ENCODE measurements at regions not wholly inside any gene's neighbourhood (a gene's known extent, or its start where the extent isn't known, plus 50 kb on each side); places are given as distances from the start of the nearest gene placed in this dataset.
A peak's percentile ranks its signal among the peaks of the same experiment; 100 is the strongest.

DNA sequence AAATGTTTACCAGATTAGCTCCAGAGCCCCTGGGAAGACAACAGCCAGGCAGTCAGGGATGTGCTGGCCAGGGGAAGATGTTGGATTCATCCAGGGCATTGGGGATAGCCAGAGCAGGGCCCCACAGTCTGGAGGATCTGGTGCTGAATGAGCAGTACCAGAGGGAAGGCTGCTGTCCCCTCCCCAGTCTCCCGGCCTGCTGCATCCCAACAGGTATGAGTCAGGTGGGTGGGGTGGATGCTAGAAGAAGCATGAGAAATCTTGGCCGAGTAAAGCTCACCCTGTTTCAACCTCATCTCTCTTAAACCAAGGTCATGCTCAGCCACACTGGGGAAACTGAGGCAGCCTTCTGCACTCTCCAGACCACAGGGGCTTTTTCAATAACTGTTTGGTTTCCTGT is 71.9 kb upstream of the SEC14L1 start:
- no peaks in the 10 kb centered on the region for H3K9me3 ChIP-seq (ENCODE audit: low read depth, low read length)
- no peak for TF ChIP-seq EZH2 (IDR thresholded peaks at IDR 0.05)
- H3K9ac ChIP-seq (ENCODE audit: insufficient read length) = no peak overlapping the region
- DNase-seq (ENCODE audit: low read depth, low spot score) = no peak
- H3K4me3 ChIP-seq = no peak overlapping the region
- H3K27ac ChIP-seq = no peak overlapping the region
- no peaks in the 10 kb centered on the region for H3K36me3 ChIP-seq (ENCODE audit: insufficient read depth, low read length)

DNA sequence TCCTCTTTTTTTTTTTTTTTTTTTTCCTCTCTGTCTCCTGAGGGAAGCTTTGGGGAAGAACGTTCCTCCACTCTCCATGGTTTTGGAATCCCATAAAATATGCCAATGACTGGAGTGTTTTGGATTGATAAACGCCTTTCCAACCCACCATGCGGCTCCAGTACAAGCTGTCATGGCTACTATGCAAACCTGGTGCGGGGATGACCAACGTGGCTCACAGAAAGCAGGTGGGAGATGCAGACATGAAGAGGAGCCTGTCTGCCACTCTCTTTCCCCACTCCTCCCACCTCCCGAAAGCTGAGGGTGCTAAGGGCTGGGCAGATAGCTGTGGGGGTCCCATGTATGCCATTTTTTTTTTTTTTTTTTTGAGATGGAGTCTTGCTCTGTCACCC is 69.9 kb upstream of the SEC14L1 start:
- DNase-seq (ENCODE audit: low read depth, low spot score) = no peak
- H3K36me3 ChIP-seq (ENCODE audit: insufficient read depth, low read length) = no peaks in the 10 kb centered on the region
- TF ChIP-seq EZH2 (IDR thresholded peaks at IDR 0.05) = no peak
- peak overlapping the region; percentile 23 for H3K9ac ChIP-seq (ENCODE audit: insufficient read length)
- no peak overlapping the region for H3K4me3 ChIP-seq
- H3K9me3 ChIP-seq (ENCODE audit: low read depth, low read length) = no peaks in the 10 kb centered on the region
- no peak overlapping the region for H3K27ac ChIP-seq

DNA sequence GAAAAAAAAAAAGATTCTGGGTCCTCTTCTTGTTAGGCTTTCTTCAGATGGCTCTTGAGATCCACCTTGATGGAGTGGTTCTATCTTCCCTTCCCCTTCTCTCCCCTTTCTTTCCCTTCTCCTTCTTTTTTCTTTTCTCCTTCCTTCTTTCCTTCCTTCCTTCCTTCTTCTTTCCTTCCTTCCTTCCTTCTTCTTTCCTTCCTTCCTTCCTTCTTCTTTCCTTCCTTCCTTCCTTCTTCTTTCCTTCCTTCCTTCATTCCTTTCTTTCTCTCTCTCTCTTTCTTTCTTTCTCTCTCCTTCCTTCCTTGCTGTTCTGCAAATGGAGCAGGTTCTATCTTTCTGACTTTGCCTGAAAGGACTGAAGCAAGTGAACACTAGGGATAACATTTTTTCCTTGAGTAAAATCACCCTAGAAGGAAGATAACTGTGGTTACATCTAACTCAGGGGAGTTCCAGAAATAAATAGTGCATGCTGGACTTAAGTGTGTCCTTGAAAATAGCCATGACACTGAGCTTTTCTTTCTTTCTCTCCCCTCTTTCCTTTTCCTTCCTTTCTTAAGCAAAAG is 68.8 kb upstream of the SEC14L1 start:
- H3K4me3 ChIP-seq = no peak overlapping the region
- no peaks in the 10 kb centered on the region for H3K9me3 ChIP-seq (ENCODE audit: low read depth, low read length)
- no peak overlapping the region for H3K9ac ChIP-seq (ENCODE audit: insufficient read length)
- no peak overlapping the region for H3K27ac ChIP-seq
- no peak for DNase-seq (ENCODE audit: low read depth, low spot score)
- TF ChIP-seq FOXP2 (optimal IDR thresholded peaks at IDR 0.05; ENCODE audit: control extremely low read depth, extremely low read length, insufficient read depth) (no peak), EZH2 (IDR thresholded peaks at IDR 0.05) (no peak), POLR2AphosphoS5 (IDR thresholded peaks at IDR 0.05; ENCODE audit: borderline replicate concordance, low read depth, low read length) (no peak)
- H3K36me3 ChIP-seq (ENCODE audit: insufficient read depth, low read length) = no peaks in the 10 kb centered on the region

DNA sequence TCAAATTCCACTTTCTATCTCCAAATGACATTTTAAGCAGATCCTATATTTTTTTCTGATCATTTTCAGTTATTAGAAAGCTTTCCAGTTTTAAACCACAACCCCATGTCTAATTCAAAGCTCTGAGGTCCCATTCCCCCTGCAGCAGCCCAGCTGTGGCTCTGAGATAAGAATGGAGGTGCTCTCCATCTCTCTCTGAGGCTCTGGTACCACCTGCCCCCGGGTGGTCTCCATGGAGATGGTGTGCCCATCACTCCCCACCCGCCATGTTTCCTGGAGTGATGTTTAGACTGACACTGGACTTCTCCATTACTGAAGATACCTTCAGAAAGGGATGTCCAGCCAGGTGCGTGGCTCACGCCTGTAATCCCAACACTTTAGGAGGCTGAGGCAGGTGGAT is 68.1 kb upstream of the SEC14L1 start:
- no peaks in the 10 kb centered on the region for H3K36me3 ChIP-seq (ENCODE audit: insufficient read depth, low read length)
- H3K27ac ChIP-seq = no peak overlapping the region
- DNase-seq (ENCODE audit: low read depth, low spot score) = no peak
- H3K4me3 ChIP-seq = no peak overlapping the region
- TF ChIP-seq EZH2 (IDR thresholded peaks at IDR 0.05) (no peak), FOXP2 (optimal IDR thresholded peaks at IDR 0.05; ENCODE audit: control extremely low read depth, extremely low read length, insufficient read depth) (no peak), POLR2AphosphoS5 (IDR thresholded peaks at IDR 0.05; ENCODE audit: borderline replicate concordance, low read depth, low read length) (no peak)
- no peak overlapping the region for H3K9ac ChIP-seq (ENCODE audit: insufficient read length)
- H3K9me3 ChIP-seq (ENCODE audit: low read depth, low read length) = no peaks in the 10 kb centered on the region

DNA sequence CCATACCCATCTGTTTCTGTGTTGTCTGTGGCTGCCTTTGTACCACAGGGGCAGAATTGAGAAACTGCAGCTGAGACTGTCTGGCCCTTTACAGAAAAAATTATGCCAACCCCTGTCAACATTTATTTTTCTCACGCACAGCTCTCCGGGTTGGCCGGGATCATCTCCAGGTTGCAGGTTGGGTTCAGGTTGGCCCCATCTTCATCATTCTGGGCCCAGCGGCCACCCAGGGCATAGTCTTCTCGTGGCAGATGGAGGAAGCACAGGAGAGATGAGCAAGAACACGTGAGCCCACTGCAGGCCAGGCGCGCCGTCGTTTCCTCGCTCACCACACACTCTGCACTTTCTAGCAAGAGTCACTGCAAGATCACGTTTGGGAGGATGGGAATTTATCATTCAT is 66.1 kb upstream of the SEC14L1 start:
- Histone ChIP-seq H3K9me3 (ENCODE audit: low read depth, low read length) (no peaks in the 10 kb centered on the region), H3K9ac (ENCODE audit: insufficient read length) (no peak overlapping the region), H3K27ac (no peak overlapping the region), H3K4me3 (no peak overlapping the region), H3K36me3 (ENCODE audit: insufficient read depth, low read length) (no peaks in the 10 kb centered on the region)
- no peak for TF ChIP-seq EZH2 (IDR thresholded peaks at IDR 0.05)
- no peak for DNase-seq (ENCODE audit: low read depth, low spot score)

DNA sequence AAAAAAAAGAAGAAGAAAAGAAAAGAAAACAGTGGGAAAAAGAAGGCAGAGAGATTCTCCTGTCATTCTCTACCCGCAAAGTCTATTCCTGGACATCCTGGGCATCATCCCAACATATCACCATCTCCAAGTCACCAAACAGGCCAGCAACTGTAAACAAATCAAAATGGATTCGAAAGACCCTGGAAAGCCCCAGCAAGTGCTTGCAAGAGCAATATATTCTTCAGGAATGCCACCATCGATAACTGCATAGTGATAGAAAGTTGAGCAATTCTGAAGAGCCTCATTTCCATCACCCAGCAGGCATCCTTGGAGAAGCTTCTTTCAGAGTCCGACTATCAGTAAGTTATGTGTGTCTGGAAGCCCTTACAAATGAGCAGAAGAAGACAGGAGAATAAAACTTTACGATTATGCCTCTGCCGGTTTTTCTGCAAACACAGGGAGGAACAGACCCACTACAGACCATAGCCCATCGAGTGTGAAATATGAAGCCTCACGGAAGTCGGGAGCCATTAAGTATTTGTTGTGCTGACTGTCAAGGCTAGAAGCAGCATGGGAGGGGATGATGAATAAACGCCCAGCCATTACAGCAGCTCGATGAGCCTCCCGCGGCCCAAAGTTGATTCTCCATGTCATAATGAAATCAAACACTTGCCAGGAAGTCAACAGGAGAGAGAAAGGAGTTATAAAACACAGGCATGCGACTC is 64.5 kb upstream of the SEC14L1 start:
- no peak for TF ChIP-seq FOXP2 (optimal IDR thresholded peaks at IDR 0.05; ENCODE audit: control extremely low read depth, extremely low read length, insufficient read depth)
- no peak for TF ChIP-seq POLR2AphosphoS5 (IDR thresholded peaks at IDR 0.05; ENCODE audit: borderline replicate concordance, low read depth, low read length)
- no peak for TF ChIP-seq EZH2 (IDR thresholded peaks at IDR 0.05)
- Histone ChIP-seq H3K9ac (ENCODE audit: insufficient read length) (peak overlapping the region; percentile 48), H3K27ac (peak overlapping the region; percentile 84)

DNA sequence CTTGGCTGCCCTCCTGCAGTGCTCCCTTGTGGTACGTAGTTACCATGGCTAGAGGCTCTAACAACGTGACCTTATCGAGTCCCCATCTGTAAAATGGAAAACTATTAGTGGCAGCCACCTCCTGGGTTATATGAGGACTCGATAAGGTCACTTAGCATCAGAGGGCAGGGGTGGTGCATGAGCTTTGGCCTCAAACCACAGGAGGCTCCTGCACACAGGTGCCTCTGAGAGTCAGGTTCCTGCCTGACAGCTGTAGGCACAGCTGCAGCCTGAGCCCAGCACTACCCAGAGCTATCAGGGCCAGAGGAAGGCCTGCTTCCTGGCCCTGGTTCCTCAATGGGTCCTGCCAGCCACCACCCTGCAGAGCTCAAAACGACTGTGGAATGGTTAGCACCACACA is 57.2 kb upstream of the SEC14L1 start:
- no peak overlapping the region for H3K4me3 ChIP-seq
- no peak for DNase-seq (ENCODE audit: low read depth, low spot score)
- TF ChIP-seq POLR2AphosphoS5 (IDR thresholded peaks at IDR 0.05; ENCODE audit: borderline replicate concordance, low read depth, low read length) = no peak
- no peak for TF ChIP-seq EZH2 (IDR thresholded peaks at IDR 0.05)
- TF ChIP-seq FOXP2 (optimal IDR thresholded peaks at IDR 0.05; ENCODE audit: control extremely low read depth, extremely low read length, insufficient read depth) = no peak
- H3K27ac ChIP-seq = no peak overlapping the region
- H3K9ac ChIP-seq (ENCODE audit: insufficient read length) = no peak overlapping the region
- H3K9me3 ChIP-seq (ENCODE audit: low read depth, low read length) = no peaks in the 10 kb centered on the region
- no peaks in the 10 kb centered on the region for H3K36me3 ChIP-seq (ENCODE audit: insufficient read depth, low read length)

More for the DNA sequence above, 64.5 kb upstream of the SEC14L1 start:
- Histone ChIP-seq H3K4me3 (peak overlapping the region; percentile 68), H3K9me3 (ENCODE audit: low read depth, low read length) (no peaks in the 10 kb centered on the region), H3K36me3 (ENCODE audit: insufficient read depth, low read length) (no peaks in the 10 kb centered on the region)
- DNase-seq (ENCODE audit: low read depth, low spot score) = no peak

DNA sequence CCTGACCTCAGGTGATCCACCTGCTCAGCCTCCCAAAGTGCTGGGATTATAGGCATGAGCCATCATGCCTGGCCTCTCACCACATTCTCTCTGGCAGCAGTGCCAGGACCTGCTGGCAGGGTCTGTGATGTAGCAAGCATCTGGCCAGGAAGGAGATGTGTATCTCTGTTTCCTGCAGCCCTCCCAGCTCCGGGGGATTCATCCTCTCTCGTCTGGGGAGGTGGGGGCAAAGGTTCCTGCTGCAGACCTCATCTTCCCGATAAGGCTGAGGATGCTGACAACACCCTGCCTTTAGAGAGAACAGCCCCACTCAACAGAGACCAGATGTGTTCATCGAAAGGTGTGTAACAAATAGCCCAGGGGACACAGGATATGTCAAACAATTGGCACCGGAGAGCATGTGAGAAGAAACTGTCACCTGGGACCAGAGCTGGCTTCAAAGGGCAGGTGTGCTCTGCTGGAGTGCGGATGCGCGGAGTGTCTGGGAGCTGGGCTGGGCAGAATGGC is 54.8 kb upstream of the SEC14L1 start:
- H3K27ac ChIP-seq = no peak overlapping the region
- H3K36me3 ChIP-seq (ENCODE audit: insufficient read depth, low read length) = peaks cover 22% of the 10 kb centered on the region
- H3K9ac ChIP-seq (ENCODE audit: insufficient read length) = no peak overlapping the region
- no peak overlapping the region for H3K4me3 ChIP-seq
- no peaks in the 10 kb centered on the region for H3K9me3 ChIP-seq (ENCODE audit: low read depth, low read length)
- no peak for DNase-seq (ENCODE audit: low read depth, low spot score)
- no peak for TF ChIP-seq POLR2AphosphoS5 (IDR thresholded peaks at IDR 0.05; ENCODE audit: borderline replicate concordance, low read depth, low read length)
- no peak for TF ChIP-seq FOXP2 (optimal IDR thresholded peaks at IDR 0.05; ENCODE audit: control extremely low read depth, extremely low read length, insufficient read depth)
- TF ChIP-seq EZH2 (IDR thresholded peaks at IDR 0.05) = no peak

DNA sequence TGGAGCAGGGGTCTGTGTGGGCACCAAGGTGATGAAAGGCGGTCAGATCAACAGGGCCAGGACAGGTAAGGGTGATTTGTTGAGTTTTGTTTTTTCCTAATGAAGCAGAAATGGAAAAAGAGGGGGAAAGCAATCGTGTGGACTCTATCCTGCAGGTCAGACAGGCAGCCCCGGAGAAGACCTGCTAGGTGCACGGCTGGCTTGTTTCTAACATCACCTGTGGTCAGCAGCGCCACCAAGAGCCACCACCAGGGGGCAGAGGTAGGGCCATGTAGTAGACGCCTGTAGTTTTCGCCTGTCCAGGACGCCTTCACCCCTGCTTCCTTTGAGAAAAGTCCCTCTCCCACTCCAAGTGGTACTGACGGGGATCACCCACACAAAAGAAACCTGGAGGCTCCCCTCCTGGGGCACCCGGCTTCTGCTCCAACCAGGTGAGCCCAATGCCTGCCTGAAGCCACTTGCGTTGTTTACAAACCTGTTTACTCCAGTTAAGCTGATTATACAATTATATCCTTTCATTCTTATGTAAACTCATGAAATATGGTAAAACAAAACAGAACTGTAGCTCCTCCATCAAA is 54.2 kb upstream of the SEC14L1 start:
- no peak for TF ChIP-seq EZH2 (IDR thresholded peaks at IDR 0.05)
- TF ChIP-seq FOXP2 (optimal IDR thresholded peaks at IDR 0.05; ENCODE audit: control extremely low read depth, extremely low read length, insufficient read depth) = no peak
- no peak overlapping the region for H3K4me3 ChIP-seq

More for the DNA sequence above, 54.2 kb upstream of the SEC14L1 start:
- Histone ChIP-seq H3K27ac (no peak overlapping the region), H3K9me3 (ENCODE audit: low read depth, low read length) (no peaks in the 10 kb centered on the region), H3K9ac (ENCODE audit: insufficient read length) (no peak overlapping the region), H3K36me3 (ENCODE audit: insufficient read depth, low read length) (peaks cover 27% of the 10 kb centered on the region)
- no peak for DNase-seq (ENCODE audit: low read depth, low spot score)
